GM12891 (cell line): ENCODE measurements at regions not wholly inside any gene's neighbourhood (a gene's known extent, or its start where the extent isn't known, plus 50 kb on each side); places are given as distances from the start of the nearest gene placed in this dataset.

ENCODE experiments used
- PAX5 ChIP-seq: IDR thresholded peaks from 2 replicates; pipeline ENCODE4 v1.6.1; 2011; ENCODE audit warnings: low read length, moderate library complexity, mild to moderate bottlenecking; ENCODE audit not compliant: insufficient read depth, severe bottlenecking
- POLR2A ChIP-seq: IDR thresholded peaks from 2 replicates; pipeline ENCODE4 v1.6.1; 2011; ENCODE audit warnings: low read depth, low read length, control low read depth
- POLR2AphosphoS5 ChIP-seq: IDR thresholded peaks from 2 replicates; pipeline ENCODE4 v1.6.1; 2011; ENCODE audit warnings: low read depth, low read length, control low read depth
- POU2F2 ChIP-seq: IDR thresholded peaks from 2 replicates; pipeline ENCODE4 v1.6.1; 2011; ENCODE audit warnings: low read depth, mild to moderate bottlenecking, control low read depth, low read length, moderate library complexity
- SPI1 ChIP-seq: IDR thresholded peaks from 2 replicates; pipeline ENCODE4 v1.6.1; 2011; ENCODE audit warnings: low read depth, low read length, control low read depth
- TAF1 ChIP-seq: IDR thresholded peaks from 2 replicates; pipeline ENCODE4 v1.6.1; 2011; ENCODE audit warnings: low read depth, low read length, control low read depth

- TF ChIP-seq POLR2AphosphoS5 = no peak
- no peak for TF ChIP-seq SPI1
- no peak for TF ChIP-seq POLR2A
- TF ChIP-seq POU2F2 = no peak
- no peak for TF ChIP-seq TAF1
- TF ChIP-seq PAX5 = no peak
These were observed 288.1 kb downstream of the TEX29 start for GRCh38 chr13:111608556-111608955.
